Stimulated activated CD4-positive, alpha-beta T cell treated with anti-CD3 and anti-CD28 coated beads, Interleukin-1b, Interleukin-23, amount 100 ng/mL, for 1 hour (primary cell): ENCODE measurements at regions not wholly inside any gene's neighbourhood (a gene's known extent, or its start where the extent isn't known, plus 50 kb on each side); places are given as distances from the start of the nearest gene placed in this dataset.
"Not testable (repeated sequence)": the region's sequence is repeated elsewhere in the genome, so short reads cannot be mapped to it uniquely, and the experiment has no call there.

Source experiments
- DNase-seq, 2 donors: peaks; one replicate each; pipeline ENCODE4 v3.0.0-alpha.2; 2020; ENCODE audit warnings: low read depth in 2 of 2

DNA sequence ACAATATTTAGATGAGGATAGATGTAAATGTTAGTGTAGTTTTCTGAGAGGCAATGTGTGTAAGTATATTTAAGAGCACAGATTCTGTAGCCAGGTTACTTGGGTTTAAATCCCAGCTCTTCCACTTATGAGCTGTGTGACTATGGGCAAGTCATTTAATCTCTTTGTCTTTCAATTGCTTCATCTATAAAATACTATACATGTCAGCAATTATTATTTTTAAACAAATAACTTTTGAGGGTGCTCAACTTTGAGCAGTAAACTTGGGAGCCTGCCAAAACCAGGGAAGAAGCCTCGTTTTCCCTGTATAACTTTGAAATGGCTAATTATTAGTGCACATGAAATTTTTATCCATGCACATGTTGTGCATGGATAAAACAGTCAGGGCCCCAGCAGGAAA is 222.8 kb downstream of the FOXD2 start:
- no peak for DNase-seq

DNA sequence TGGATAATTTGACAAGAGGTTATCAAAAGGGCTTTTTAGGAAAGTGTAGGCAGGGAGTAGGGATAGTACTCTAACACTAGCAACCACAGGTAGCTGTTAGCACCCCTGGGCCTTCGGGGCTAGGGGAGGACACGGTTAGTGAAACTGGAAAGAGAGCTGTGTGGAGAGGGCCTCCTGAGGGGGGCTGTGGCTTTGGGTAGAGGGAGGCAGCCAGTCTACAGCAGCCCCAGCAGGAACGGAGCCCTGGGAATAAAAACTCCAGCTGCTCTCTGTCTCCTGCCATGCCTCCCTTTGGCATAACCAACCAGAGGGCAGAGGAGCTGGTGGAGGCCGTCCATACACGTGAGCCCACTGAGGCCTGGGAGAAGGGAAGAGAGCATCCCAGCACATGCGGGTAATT is 223.2 kb downstream of the FOXD2 start:
- DNase-seq: no peak

DNA sequence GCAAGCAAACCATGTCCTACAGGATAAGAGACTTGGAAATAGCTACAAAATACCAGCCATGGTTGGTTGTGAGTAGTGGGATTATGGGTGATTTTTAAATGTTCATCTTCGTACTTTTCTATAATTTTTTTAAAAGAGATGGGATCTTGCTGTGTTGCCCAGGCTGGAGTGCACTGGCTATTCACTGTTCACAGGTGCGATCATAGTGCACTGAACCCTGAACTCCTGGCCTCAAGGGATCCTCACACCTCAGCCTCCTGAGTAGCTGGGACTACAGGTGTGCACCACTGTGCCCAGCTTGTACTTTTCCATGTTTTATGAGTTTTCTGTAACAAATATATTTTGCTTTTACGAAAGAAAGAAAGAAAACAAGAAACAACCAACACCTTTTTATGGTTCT is 224.2 kb downstream of the FOXD2 start:
- DNase-seq: no peak

DNA sequence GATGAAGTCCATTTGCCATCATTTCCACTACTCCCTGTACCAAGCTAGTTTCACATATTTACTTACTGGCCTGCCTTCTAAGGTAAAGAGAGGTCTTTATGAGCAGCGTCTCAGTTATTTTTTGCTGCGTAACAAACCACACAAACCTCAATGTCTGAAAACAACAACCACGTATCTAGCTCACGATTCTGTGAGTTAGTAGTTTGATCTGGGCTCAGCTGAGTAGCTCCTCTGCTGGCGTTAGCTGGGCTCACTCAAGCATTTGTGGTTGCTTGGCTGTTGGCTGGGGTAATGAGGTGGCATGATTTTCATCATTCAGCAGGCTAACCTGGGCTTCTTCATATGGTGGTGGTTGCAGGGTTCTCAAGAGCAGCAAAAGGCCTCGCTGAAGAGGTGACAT is 225.4 kb downstream of the FOXD2 start:
- DNase-seq: no peak

DNA sequence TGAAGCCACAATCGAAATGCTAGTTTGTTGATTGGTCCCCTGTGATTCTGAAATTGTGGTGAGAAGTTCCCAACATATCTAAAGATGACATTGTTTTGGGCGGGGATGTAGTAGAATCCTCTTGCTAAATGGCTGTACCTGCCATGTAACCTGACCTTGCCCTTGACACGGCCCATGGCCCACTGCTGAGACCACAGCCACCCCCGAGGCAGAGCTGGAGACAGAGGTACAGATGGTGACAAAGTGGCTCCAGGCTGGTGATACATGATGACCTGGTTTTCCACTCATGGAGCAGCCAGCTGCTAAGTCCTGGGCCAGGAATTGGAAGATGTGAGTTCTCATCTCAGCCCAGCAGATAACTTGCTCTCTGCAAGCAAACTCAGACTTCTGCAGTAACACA is 226.5 kb downstream of the FOXD2 start:
- no peak for DNase-seq

DNA sequence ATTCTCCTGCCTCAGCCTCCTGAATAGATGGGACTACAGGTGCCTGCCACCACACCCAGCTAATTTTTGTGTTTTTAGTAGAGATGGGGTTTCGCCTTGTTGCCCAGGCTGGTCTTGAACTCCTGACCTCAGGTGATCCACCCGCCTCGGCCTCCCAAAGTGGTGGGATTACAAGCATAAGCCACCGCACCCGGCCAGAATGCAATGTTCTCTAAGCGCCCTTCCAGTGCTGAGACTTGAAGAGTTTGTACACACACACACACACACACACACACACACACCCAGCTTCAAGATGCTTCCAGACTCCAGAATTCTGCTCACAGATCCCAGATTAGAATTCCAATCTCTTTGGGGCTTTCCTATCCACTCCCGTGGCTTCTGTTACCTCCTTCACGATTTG is 227.1 kb downstream of the FOXD2 start:
- DNase-seq: not testable (repeated sequence)

DNA sequence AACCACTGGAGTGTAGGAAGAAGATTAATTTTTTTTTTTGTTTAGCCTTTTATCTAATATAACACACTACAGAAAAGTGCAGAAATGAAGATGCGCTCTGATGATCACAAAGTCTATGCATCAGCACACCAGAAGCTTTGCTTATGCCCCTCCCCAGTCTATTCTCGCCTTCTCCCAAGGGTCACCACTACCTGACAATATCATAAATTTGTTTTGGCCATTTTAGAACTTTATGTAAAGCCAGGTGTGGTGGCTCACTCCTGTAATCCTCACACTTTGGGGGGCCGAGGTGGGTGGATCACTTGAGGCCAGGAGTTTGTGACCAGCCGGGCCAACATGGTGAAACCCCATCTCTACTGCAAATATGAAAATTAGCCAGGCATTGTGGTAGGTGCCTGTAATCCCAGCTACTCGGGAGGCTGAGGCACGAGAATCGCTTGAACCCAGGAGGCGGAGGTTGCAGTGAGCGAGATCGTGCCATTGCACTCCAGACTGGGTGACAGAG is 231.3 kb downstream of the FOXD2 start:
- no peak for DNase-seq

DNA sequence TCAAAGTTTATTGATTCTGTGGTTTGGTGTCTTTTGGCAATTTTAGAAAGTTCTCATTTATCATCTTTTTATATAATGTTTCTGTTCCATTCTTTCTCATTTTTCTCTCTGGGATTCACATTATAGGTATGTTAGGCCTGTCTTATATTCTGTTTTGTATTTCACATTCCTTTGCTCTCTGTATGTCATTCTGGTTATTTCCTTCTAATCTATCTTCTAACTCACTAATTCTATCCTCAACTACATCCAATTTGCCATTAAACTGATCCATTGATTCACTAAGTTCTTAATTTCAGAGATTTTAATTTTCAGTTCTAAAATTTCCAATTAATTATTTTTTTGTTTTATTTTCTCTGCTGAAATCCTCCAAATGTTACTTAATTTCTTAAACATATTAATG is 234.8 kb downstream of the FOXD2 start:
- DNase-seq: no peak

DNA sequence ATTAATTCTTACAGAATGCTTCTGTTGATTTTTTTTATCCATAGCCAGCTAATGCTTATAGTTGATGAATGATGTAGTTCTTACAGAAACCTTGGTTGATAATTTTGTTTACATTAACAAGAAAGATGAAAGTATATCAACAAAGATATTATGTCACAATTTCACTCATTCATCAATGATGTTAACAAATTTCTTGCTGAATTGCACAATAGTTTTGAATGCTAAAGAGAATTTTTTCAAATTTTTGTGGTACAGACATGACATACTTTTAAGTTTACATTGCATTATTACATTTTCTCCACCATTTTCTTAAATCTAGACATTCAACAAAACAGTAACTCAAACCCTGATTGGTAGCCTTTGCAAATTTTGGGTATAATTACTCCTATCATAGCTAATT is 236.3 kb downstream of the FOXD2 start:
- DNase-seq: no peak

DNA sequence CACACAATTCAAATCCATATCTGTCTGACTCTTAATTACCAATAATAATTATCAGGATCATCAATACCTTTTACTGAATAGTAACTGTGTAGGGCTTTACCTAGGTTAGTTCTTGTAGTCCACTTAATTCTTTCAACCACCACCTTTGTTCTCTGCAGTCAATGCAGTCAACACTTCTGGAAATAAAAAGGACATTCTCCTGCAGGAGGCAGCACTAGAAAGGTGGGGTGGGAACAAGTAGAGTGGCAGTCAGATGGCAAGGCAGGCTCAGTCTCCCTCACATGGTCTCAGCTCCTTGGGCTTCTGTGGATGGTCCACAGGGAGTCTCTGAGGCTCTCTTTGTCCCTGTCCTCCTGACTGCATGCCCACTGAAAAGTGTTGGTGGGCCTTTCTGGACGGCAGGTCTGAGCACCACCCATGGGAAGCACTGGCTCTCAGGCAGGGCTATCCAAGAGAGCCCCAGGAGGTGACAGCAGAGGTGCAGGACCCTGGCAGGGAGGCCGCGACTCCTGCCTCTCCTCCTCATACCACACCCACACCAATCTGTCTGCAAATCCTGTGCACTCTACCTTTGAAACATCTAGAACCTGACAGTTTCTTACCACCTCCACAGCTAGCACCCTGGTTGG is 237.3 kb downstream of the FOXD2 start:
- no peak for DNase-seq

DNA sequence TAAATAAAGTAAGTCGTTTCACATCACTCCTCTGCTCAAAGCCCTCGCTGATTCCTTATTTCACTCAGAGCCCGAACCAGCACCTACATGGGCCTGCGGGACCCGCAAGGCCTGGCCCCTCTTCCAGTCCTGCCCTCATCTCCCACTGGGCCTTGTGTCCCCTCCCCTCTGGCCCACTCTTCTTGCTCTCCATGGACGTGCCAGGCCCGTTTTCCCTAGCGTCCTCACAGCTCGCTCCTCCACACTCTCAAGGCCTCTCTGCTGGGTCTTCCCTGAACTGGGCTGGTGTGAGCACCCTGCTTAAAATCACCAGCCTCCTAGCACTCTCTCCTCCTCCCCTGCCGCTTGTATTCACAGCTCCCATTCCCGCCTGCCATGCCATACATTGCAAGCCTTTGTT is 237.9 kb downstream of the FOXD2 start:
- no peak for DNase-seq

DNA sequence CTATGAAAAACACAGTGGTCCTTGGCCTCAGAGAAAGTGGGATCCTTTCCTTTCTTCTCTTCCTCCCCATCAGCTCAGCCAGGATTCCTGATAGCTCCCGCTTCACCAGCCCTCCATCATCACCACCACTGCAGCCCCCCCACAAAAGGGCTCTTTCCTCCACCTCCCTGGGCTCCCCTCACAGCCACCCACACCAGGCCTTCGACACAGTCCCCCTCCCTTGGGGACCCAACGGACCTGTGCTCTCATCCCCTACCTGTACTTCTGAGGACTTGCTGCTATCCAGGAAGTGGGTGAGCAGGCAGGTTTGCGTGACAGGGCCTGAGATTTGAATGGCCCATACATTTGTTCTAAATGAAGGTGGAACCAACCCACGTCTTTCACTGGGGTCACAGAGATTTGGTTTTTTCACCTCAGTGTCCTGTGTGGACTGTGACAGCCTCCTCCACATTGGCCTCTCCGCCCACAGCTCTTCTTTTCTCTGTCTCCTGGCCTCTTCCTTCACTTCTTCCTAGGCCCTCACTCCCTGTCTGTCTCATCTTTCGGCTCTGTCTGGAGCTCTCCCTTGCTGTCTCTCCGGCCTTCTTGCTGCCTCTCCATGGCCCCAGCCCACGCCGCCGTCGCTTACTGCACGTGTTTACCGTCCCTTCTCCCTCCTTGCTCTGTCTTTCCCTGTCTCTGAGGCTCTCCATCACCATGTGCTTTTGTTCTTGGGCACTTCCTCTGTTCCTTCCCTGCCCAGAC is 238.6 kb downstream of the FOXD2 start:
- DNase-seq: no peak

DNA sequence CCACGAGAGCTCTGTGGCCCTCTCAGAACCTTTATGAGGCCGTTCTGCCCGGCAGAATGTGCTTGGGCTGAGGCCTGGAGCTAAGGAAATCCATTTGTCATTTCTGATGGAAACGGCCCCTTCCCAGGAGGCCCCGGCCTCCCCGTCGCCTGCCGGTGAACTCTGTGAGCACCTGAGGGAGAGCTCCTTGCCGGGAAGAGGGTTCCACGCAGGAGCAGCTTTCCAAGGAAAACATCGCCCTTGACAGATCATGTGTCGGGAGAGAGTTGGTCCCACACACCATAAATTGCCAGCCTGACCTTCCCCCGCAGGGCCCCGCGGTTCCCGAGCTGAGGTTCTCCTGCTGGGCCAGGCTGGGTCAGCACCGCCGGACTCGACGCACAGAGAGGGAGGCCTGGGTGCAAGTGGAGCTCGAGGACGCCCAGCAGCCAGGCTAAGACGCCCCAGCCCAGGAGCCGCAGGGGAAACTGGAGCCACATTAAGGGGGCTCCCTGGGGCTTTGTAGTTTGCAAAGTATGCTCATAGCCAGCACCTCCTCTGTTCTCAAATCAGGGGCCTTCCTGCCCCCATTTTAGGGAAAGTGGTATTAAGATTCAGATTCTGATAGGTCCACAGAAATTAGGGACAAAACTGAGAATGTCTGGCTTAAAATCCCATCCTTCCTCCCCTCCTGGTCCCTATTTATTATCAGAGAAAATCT is 239.5 kb downstream of the FOXD2 start:
- no peak for DNase-seq

DNA sequence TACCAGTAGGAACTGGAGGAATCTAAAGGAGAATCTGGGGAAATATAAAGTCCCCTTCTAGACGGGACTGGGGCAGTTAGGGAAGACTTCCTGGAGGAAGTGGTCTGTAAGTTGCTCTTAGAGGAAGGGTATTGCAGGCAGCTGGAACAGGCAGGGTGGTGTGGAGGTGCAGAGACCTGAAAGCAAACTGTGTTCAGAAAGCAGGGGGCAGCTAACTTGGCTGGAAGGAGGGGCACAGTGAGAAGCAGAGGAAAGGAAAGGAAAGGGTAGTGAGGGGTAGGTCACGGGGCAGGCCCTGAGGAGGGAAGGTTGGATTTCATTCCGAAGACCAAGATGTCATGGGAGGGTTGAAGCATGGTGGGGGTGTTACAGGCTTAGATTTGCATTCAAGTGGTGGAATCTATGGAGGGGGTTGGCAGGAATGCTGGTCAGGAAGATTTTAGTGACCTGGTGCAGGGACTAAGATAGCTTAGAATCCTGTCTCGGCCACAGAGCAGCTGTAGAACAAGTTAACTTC is 240.7 kb downstream of the FOXD2 start:
- DNase-seq: no peak

DNA sequence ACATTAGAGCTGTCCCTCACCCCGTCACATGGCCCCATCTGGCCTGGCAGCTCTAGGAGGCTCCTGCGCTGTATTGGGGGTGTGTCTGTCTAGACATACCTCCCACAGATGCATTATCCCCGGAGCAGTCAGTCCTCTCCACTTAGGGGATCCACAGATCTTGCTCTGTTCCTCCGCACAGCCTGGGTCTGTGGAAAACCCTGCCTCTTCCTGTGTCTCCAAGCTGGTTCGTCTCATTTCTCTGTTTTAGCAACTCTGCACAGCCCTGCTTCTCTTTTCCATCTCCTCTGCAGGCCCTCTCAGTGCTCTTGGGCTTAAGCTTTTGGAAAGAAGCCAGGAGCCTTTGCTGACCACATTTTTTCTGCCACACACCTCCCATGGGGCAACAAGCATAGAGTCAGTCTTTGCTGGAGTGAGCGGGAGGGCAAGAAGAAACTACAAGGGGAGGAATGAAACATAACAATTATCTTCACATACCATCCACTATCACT is 241.5 kb downstream of the FOXD2 start:
- no peak for DNase-seq

DNA sequence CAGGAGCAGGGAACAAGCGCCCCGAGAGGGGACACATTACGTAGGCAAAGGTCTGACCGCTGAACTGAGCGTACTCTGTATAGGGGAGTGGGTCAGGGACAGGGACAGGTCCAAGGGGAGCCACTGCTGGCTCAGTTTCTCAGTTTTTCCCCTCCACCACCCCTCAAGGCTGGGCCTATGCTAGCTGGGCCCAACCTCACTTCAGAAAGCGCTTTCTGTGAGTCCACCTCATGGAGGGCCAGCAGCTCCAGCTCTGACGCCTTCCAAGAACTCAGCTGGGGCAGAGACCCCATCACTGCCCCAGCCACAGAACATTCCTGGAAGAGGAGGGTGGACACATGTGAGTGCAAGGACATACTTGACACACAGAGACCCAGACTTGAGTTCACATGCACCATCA is 242.0 kb downstream of the FOXD2 start:
- no peak for DNase-seq

DNA sequence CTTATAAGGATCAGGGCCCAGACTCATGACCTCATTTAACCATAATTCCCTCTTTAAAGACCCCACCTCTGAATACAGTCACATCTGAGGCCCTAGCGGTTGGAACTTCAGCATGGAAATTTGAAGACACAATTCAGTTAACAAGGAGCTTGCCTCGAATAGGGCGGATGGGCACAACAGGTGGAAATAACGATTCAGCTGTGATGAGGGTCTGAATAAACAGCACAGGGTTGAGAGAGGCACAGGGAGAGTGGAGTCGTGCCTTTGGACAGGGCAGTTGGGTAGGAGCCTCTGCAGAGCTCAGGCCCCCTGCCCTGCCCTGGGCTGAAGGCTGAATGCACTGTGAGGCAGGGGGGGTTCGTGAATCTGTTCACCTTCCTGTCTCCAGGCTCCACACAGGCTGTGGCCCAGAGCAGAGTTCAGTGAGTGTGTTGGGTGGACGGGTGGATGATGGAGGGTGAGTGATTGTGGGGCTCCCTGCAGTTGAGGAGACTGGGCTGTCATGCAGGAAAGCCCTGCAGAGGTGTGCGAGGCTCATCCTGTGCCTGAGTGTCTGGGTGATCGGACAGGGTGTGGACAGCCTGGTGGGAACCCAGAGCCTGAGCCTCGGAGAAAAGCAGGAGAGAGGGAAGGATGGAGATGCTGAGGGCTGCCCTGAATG is 243.1 kb downstream of the FOXD2 start:
- DNase-seq: no peak

DNA sequence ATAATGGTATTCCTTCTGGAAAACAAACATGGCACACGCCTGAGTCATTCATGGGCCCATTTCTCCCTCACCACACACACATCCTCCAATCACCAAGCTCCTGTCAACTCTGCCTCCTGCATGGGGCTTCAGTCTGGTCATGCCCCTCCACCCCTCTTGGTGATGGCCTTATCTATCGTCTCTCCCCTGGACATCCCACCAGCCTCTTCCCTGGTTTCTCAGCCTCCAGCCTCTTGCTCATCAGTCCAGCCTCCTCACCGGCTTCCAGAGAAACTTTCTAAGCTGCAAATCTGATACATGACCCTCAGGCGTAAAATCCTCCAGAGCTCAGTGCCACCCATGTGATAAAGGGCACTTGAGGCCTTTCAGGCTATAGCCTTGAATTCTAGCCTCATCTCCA is 243.9 kb downstream of the FOXD2 start:
- DNase-seq: no peak

DNA sequence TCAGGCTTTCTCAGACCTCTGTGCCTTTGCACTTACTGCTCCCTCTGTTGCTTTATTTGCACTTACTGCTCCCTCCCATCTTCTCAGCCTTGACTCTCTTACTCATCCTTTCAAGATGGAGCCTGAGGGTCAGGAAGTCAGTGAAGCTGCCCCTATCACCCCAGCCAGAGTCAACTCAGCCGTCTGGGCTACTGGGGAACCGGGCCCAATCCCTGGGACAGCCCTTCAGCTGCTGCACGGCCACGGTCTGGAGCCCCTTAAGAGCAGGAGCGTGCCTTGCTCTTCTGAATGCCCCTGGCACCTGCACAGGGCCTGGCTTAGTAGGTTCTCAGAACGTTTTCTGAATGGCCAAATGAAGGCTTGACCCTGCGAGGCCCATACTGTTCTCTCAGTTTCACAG is 244.4 kb downstream of the FOXD2 start:
- no peak for DNase-seq

DNA sequence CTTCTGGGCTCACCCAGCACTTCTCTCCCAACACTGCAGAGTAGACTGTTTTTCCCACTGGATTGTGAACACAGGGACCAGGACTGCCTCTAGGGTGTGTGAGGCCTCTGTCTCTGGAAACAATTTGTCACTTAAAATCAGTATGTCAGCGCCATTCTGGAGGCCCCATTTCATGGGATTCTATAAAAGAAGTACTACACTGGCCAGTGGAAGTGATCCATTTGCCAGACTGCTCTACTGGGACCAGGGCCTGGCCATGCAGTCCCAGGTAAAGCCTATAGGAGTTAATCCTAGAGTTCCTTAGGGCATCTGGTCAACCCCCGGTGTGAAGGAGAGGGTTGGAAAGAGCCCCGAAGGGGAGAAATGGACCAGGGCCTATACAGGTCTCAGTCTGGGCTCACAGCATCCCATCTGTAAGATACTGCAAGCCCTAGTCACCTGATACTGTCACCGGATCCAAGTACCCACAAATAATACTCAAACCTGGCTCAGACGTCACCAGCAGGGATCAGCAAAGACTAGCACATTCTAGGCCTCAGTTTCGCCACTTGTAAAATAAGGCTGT is 245.0 kb downstream of the FOXD2 start:
- no peak for DNase-seq

DNA sequence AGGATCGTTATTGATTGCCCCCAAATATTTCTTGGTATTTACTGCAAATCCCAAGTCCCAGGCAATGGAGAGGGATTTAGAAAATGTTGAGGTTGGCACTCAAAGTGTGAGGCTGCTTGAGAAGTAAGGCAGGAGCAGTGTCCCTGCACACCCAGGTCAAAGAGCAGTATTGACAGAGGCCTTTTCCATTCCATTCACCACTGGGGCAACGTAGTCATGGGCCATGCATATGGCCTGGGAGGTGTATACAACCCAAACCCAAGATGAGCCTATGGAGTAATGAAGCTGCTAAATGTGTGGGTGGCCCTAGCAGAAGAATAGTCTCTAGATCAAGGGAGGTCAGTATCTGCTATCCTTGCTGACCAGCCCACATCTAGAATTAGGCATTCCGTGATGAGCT is 245.6 kb downstream of the FOXD2 start:
- no peak for DNase-seq

DNA sequence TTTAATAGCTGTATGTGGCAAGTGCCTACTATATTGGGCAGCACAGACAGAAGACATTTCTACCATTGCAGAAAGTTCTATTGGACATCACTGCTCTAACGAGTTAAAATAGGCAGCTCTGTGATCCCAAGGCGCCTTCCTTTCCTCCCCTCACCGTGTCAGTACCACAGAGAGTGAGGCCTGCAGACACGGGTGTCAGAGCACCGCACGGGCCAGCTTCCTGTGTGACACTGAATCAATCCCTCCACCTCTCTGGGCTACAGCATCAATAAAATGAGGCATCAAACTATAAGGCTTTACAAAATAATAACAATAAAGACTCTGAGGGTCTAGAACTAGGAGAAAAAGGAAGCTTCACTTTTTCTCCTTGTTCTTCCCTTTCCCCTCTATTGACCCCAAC is 246.7 kb downstream of the FOXD2 start:
- no peak for DNase-seq
